EL (cell line): ENCODE measurements at regions not wholly inside any gene's neighbourhood (a gene's known extent, or its start where the extent isn't known, plus 50 kb on each side); places are given as distances from the start of the nearest gene placed in this dataset.
"Not testable (repeated sequence)": the region's sequence is repeated elsewhere in the genome, so short reads cannot be mapped to it uniquely, and the experiment has no call there.

ENCODE experiments used
- DNase-seq: peaks from one replicate; pipeline ENCODE4 v3.0.0-alpha.2; 2016

GRCh38 chr2:130248355-130248754 is 50.1 kb upstream of the TUBA3E start:
- not testable (repeated sequence) for DNase-seq
